ENCODE measurements at regions not wholly inside any gene's neighbourhood (a gene's known extent, or its start where the extent isn't known, plus 50 kb on each side); places are given as distances from the start of the nearest gene placed in this dataset.
"Not testable (repeated sequence)": the region's sequence is repeated elsewhere in the genome, so short reads cannot be mapped to it uniquely, and the experiment has no call there.

- DNase-seq = no peak
- no peak overlapping the region for H3K27ac Mint-ChIP-seq
- H3K9me3 Mint-ChIP-seq = peaks cover 0 to 5% (median 1%) of the 10 kb centered on the region in 7 donors
Observed at GRCh38 chr9:134570711-134571325, 70.8 kb upstream of the COL5A1 start.

DNA sequence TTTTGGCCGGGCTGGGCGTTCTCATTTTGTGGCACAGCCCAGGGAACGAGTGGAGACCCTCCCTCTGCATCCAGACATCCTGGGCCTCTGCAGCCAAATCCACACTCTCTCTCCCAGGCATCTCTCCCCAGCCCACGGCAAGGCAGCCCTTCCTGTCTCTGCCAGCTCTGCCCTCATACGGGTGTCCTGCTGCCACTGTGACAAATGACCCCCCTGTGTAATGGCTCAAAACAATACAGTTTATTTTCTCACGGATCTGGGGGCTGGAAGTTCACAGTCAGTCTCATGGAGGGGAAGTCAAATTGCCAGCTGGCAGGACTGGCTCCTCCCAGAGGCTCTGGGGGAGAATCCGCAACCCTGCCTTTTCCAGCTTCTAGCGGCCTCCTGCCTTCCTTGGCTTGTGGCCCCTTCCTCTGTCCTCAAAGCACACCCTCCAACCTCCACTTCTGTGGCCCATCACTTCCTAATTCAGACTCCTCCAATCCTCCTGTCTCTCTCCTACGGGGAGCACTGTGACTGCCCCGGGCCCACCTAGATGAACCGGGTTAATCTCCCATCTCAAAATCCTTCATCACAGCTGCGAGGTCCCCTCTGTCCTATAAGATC is 70.2 kb upstream of the COL5A1 start:
- no peak for DNase-seq
- peaks cover 0 to 6% of the 10 kb centered on the region in 2 experiments for H3K9me3 ChIP-seq (ENCODE audit: control insufficient read depth in 2 of 2, low read length in 2 of 2)
- Mint-ChIP-seq H3K9me3 (peaks cover 0 to 5% (median 1%) of the 10 kb centered on the region in 7 donors), H3K27me3 (no peaks in the 10 kb centered on the region), H3K4me1 (no peaks in the 10 kb centered on the region), H3K4me3 (no peak overlapping the region), H3K27ac (no peak overlapping the region), H3K36me3 (no peaks in the 10 kb centered on the region)
- H3K36me3 ChIP-seq (ENCODE audit: control insufficient read depth, insufficient read depth, low read length) = no peaks in the 10 kb centered on the region
- H3K4me1 ChIP-seq (ENCODE audit: control insufficient read depth, insufficient read depth, low read length, poor library complexity, severe bottlenecking) = no peaks in the 10 kb centered on the region
- H3K27me3 ChIP-seq (ENCODE audit: control insufficient read depth, insufficient read depth, low read length) = no peaks in the 10 kb centered on the region
- H3K4me3 ChIP-seq (ENCODE audit: low read depth, low read length) = no peak overlapping the region
- no peak for ATAC-seq (ENCODE audit: low read depth in 2 of 2)
- no peak overlapping the region for H3K27ac ChIP-seq (ENCODE audit: insufficient read depth, low read length, poor library complexity, severe bottlenecking)

More at GRCh38 chr9:134570711-134571325, 70.8 kb upstream of the COL5A1 start:
- peaks cover 0 to 6% of the 10 kb centered on the region in 2 experiments for H3K9me3 ChIP-seq (ENCODE audit: control insufficient read depth in 2 of 2, low read length in 2 of 2)
- Mint-ChIP-seq H3K36me3 (no peaks in the 10 kb centered on the region), H3K4me3 (no peak overlapping the region), H3K27me3 (no peaks in the 10 kb centered on the region), H3K4me1 (no peaks in the 10 kb centered on the region)
- no peak overlapping the region for H3K4me3 ChIP-seq (ENCODE audit: low read depth, low read length)
- no peaks in the 10 kb centered on the region for H3K4me1 ChIP-seq (ENCODE audit: control insufficient read depth, insufficient read depth, low read length, poor library complexity, severe bottlenecking)
- no peak for ATAC-seq (ENCODE audit: low read depth in 2 of 2)
- no peaks in the 10 kb centered on the region for H3K27me3 ChIP-seq (ENCODE audit: control insufficient read depth, insufficient read depth, low read length)
- H3K36me3 ChIP-seq (ENCODE audit: control insufficient read depth, insufficient read depth, low read length) = no peaks in the 10 kb centered on the region
- H3K27ac ChIP-seq (ENCODE audit: insufficient read depth, low read length, poor library complexity, severe bottlenecking) = no peak overlapping the region

DNA sequence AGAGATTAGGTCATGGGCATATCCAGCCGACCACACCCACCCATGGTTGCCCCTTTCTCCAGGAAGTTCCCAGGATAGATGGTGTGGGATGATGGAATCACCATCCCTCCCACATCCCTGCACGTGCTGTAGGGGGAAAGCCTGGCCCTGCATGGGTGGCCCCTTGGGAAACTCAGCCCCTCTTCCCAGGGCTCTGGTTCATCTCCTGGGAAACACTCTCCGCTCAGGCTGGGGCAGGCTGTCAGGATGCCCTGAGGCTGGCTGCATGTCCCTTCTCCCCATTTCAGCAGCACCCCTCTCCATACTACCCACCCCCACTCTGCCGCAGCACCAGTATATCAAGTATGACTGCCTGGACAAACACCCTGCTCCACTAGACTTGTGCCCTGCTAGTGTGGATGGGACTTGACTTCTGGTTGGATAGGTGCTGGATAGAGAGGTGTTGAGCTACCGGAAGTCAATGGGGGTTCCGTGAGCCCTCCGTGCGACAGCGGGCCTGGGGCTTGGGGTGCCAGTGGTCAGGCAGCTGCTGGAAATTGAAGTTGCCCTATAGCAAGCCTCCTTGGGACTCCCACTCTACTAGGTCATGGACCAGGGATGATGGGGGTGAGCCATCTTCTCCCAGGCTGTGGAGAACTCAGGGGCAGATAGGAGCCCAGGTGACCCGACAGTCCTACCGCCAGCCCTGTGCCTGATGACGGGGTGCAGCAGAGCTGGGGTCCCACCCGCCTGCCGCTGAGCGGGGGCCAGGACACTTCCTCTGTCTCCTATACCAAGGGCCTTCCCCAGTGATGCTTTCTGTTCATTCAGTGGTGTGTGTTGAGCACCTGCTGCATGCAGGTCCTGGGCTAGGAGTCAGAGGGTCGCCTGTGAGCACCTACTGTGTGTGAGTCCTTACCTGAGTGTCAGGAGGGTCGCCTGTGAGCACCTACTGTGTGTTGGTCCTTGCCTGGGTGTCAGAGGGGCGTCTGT is 69.4 kb upstream of the COL5A1 start:
- Mint-ChIP-seq H3K9me3 (peaks cover 0 to 4% (median 1%) of the 10 kb centered on the region in 7 donors), H3K4me3 (no peak overlapping the region), H3K27ac (peak overlapping the region in 1 of 3 donors; percentile 77), H3K27me3 (no peaks in the 10 kb centered on the region), H3K36me3 (no peaks in the 10 kb centered on the region), H3K4me1 (no peaks in the 10 kb centered on the region)
- Histone ChIP-seq H3K36me3 (ENCODE audit: control insufficient read depth, insufficient read depth, low read length) (no peaks in the 10 kb centered on the region), H3K27ac (ENCODE audit: insufficient read depth, low read length, poor library complexity, severe bottlenecking) (no peak overlapping the region), H3K9me3 (ENCODE audit: control insufficient read depth in 2 of 2, low read length in 2 of 2) (no peaks in the 10 kb centered on the region), H3K27me3 (ENCODE audit: control insufficient read depth, insufficient read depth, low read length) (no peaks in the 10 kb centered on the region), H3K4me1 (ENCODE audit: control insufficient read depth, insufficient read depth, low read length, poor library complexity, severe bottlenecking) (no peaks in the 10 kb centered on the region), H3K4me3 (ENCODE audit: low read depth, low read length) (no peak overlapping the region)
- ATAC-seq (ENCODE audit: low read depth in 2 of 2) (no peak), DNase-seq (peak in 1 of 3 donors; percentile 9)

DNA sequence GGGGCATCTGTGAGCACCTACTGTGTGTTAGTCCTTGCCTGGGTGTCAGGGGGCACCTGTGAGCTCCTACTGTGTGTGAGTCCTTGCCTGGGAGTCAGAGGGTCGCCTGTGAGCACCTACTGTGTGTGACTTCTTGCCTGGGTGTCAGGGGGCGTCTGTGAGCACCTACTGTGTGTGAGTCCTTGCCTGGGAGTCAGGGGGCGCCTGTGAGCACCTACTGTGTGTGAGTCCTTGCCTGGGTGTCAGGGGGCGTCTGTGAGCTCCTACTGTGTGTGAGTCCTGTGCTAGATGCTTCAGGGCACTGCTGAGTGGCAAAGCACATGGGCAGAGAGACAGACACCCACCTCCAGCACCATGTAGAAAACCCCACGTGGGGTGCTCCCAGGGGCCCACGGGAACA is 66.9 kb upstream of the COL5A1 start:
- ATAC-seq (ENCODE audit: low read depth in 2 of 2); H3K4me1 Mint-ChIP-seq; H3K36me3 ChIP-seq (ENCODE audit: control insufficient read depth, insufficient read depth, low read length); DNase-seq; H3K4me1 ChIP-seq (ENCODE audit: control insufficient read depth, insufficient read depth, low read length, poor library complexity, severe bottlenecking); H3K27ac ChIP-seq (ENCODE audit: insufficient read depth, low read length, poor library complexity, severe bottlenecking); H3K4me3 Mint-ChIP-seq; H3K9me3 Mint-ChIP-seq; H3K27me3 ChIP-seq (ENCODE audit: control insufficient read depth, insufficient read depth, low read length); H3K9me3 ChIP-seq (ENCODE audit: control insufficient read depth in 2 of 2, low read length in 2 of 2); H3K27me3 Mint-ChIP-seq; H3K27ac Mint-ChIP-seq; H3K36me3 Mint-ChIP-seq; H3K4me3 ChIP-seq (ENCODE audit: low read depth, low read length): not testable (repeated sequence)

- Histone ChIP-seq H3K27ac (ENCODE audit: insufficient read depth, low read length, poor library complexity, severe bottlenecking) (no peak overlapping the region), H3K4me3 (ENCODE audit: low read depth, low read length) (no peak overlapping the region), H3K36me3 (ENCODE audit: control insufficient read depth, insufficient read depth, low read length) (no peaks in the 10 kb centered on the region), H3K9me3 (ENCODE audit: control insufficient read depth in 2 of 2, low read length in 2 of 2) (no peaks in the 10 kb centered on the region), H3K27me3 (ENCODE audit: control insufficient read depth, insufficient read depth, low read length) (peaks cover 5% of the 10 kb centered on the region), H3K4me1 (ENCODE audit: control insufficient read depth, insufficient read depth, low read length, poor library complexity, severe bottlenecking) (no peaks in the 10 kb centered on the region)
- ATAC-seq (ENCODE audit: low read depth in 2 of 2) (no peak), DNase-seq (no peak)
- no peaks in the 10 kb centered on the region for H3K4me1 Mint-ChIP-seq
- H3K36me3 Mint-ChIP-seq = no peaks in the 10 kb centered on the region
- peaks cover 0 to 9% (median 0%) of the 10 kb centered on the region in 7 donors for H3K9me3 Mint-ChIP-seq
- no peak overlapping the region for H3K4me3 Mint-ChIP-seq
- peaks cover 6% of the 10 kb centered on the region for H3K27me3 Mint-ChIP-seq
- H3K27ac Mint-ChIP-seq = no peak overlapping the region
Observed at GRCh38 chr9:134575103-134575900, 66.3 kb upstream of the COL5A1 start.

GRCh38 chr9:134575901-134576176 is 65.8 kb upstream of the COL5A1 start:
- Mint-ChIP-seq H3K4me1 (no peaks in the 10 kb centered on the region), H3K9me3 (peaks cover 0 to 12% (median 2%) of the 10 kb centered on the region in 7 donors)

DNA sequence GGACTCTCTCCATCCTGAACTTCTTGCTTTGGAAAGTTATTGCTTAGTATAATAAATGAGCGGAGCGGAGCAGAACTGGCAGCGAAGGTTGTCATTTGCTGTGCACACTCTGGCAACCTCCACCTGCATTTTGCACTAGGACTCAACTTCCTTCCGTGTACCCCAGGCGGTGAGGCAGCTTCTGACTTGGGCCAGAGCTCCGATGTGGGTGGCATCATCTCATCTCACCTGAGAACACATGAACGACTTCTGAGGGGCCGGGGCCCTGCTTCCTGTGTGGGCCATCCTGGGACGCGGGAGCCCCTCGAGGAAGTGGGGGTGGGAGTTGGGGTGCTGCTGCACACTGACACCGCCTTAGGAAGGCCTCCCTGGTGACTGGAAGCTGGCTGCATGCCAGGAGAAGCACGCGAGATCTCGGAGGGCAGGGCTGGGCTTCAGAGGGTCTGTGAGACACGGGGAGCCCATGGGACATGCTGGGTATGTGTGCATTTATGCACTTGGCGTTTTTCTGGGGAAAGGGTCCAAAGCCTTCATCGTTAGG is 56.5 kb upstream of the COL5A1 start:
- Mint-ChIP-seq H3K9me3 (peaks cover 0 to 7% (median 0%) of the 10 kb centered on the region in 7 donors), H3K4me3 (no peak overlapping the region), H3K4me1 (no peaks in the 10 kb centered on the region), H3K27me3 (peaks cover 4% of the 10 kb centered on the region), H3K36me3 (no peaks in the 10 kb centered on the region), H3K27ac (no peak overlapping the region)
- Histone ChIP-seq H3K9me3 (ENCODE audit: control insufficient read depth in 2 of 2, low read length in 2 of 2) (no peaks in the 10 kb centered on the region), H3K27ac (ENCODE audit: insufficient read depth, low read length, poor library complexity, severe bottlenecking) (no peak overlapping the region), H3K27me3 (ENCODE audit: control insufficient read depth, insufficient read depth, low read length) (no peaks in the 10 kb centered on the region), H3K4me1 (ENCODE audit: control insufficient read depth, insufficient read depth, low read length, poor library complexity, severe bottlenecking) (no peaks in the 10 kb centered on the region), H3K4me3 (ENCODE audit: low read depth, low read length) (no peak overlapping the region), H3K36me3 (ENCODE audit: control insufficient read depth, insufficient read depth, low read length) (no peaks in the 10 kb centered on the region)
- DNase-seq (no peak), ATAC-seq (ENCODE audit: low read depth in 2 of 2) (no peak)

More at GRCh38 chr9:134575901-134576176, 65.8 kb upstream of the COL5A1 start:
- Histone ChIP-seq H3K27ac (ENCODE audit: insufficient read depth, low read length, poor library complexity, severe bottlenecking) (no peak overlapping the region), H3K4me3 (ENCODE audit: low read depth, low read length) (no peak overlapping the region), H3K36me3 (ENCODE audit: control insufficient read depth, insufficient read depth, low read length) (no peaks in the 10 kb centered on the region), H3K9me3 (ENCODE audit: control insufficient read depth in 2 of 2, low read length in 2 of 2) (no peaks in the 10 kb centered on the region), H3K4me1 (ENCODE audit: control insufficient read depth, insufficient read depth, low read length, poor library complexity, severe bottlenecking) (no peaks in the 10 kb centered on the region), H3K27me3 (ENCODE audit: control insufficient read depth, insufficient read depth, low read length) (peaks cover 5% of the 10 kb centered on the region)
- no peak for DNase-seq
- no peaks in the 10 kb centered on the region for H3K36me3 Mint-ChIP-seq
- no peak overlapping the region for H3K4me3 Mint-ChIP-seq
- peaks cover 6% of the 10 kb centered on the region for H3K27me3 Mint-ChIP-seq
- ATAC-seq (ENCODE audit: low read depth in 2 of 2) = no peak
- no peak overlapping the region for H3K27ac Mint-ChIP-seq

All from CD4-positive, CD25-positive, alpha-beta regulatory T cell (primary cell).